ENCODE measurements at regions not wholly inside any gene's neighbourhood (a gene's known extent, or its start where the extent isn't known, plus 50 kb on each side); places are given as distances from the start of the nearest gene placed in this dataset.

GRCh38 chr10:36700123-36700522 is 425.3 kb upstream of the ANKRD30A start:
- DNase-seq (ENCODE audit: low read depth in 2 of 2) = no peak

GRCh38 chr10:36692759-36693158 is 432.6 kb upstream of the ANKRD30A start:
- no peak for DNase-seq (ENCODE audit: low read depth in 2 of 2)

GRCh38 chr10:36688717-36689116 is 436.7 kb upstream of the ANKRD30A start:
- no peak for DNase-seq (ENCODE audit: low read depth in 2 of 2)

- no peak for DNase-seq (ENCODE audit: low read depth in 2 of 2)
Observed at GRCh38 chr10:36683421-36683820, 442.0 kb upstream of the ANKRD30A start.

- no peak for DNase-seq (ENCODE audit: low read depth in 2 of 2)
Observed at GRCh38 chr10:36681751-36682632, 443.4 kb upstream of the ANKRD30A start.

GRCh38 chr10:36679554-36679953 is 445.8 kb upstream of the ANKRD30A start:
- DNase-seq (ENCODE audit: low read depth in 2 of 2) = no peak

- DNase-seq (ENCODE audit: low read depth in 2 of 2) = no peak
Observed at GRCh38 chr10:36677431-36677768, 448.0 kb upstream of the ANKRD30A start.

GRCh38 chr10:36676756-36677430 is 448.5 kb upstream of the ANKRD30A start:
- no peak for DNase-seq (ENCODE audit: low read depth in 2 of 2)

GRCh38 chr10:36676321-36676720 is 449.1 kb upstream of the ANKRD30A start:
- no peak for DNase-seq (ENCODE audit: low read depth in 2 of 2)

GRCh38 chr10:36675458-36675880 is 449.9 kb upstream of the ANKRD30A start:
- DNase-seq (ENCODE audit: low read depth in 2 of 2) = no peak

GRCh38 chr10:36671607-36672006 is 453.8 kb upstream of the ANKRD30A start:
- no peak for DNase-seq (ENCODE audit: low read depth in 2 of 2)

GRCh38 chr10:36670621-36671402 is 454.6 kb upstream of the ANKRD30A start:
- DNase-seq (ENCODE audit: low read depth in 2 of 2) = no peak

- DNase-seq (ENCODE audit: low read depth in 2 of 2) = no peak
Observed at GRCh38 chr10:36669615-36670352, 455.6 kb upstream of the ANKRD30A start.

GRCh38 chr10:36666451-36666850 is 458.9 kb upstream of the ANKRD30A start:
- DNase-seq (ENCODE audit: low read depth in 2 of 2) = no peak

- DNase-seq (ENCODE audit: low read depth in 2 of 2) = no peak
Observed at GRCh38 chr10:36662571-36662970, 462.8 kb upstream of the ANKRD30A start.

GRCh38 chr10:36650274-36650673 is 475.1 kb upstream of the ANKRD30A start:
- no peak for DNase-seq (ENCODE audit: low read depth in 2 of 2)

- DNase-seq (ENCODE audit: low read depth in 2 of 2) = no peak
Observed at GRCh38 chr10:36647540-36647939, 477.9 kb upstream of the ANKRD30A start.

GRCh38 chr10:36640626-36641025 is 484.8 kb upstream of the ANKRD30A start:
- no peak for DNase-seq (ENCODE audit: low read depth in 2 of 2)

GRCh38 chr10:36638462-36639155 is 486.8 kb upstream of the ANKRD30A start:
- no peak for DNase-seq (ENCODE audit: low read depth in 2 of 2)

- DNase-seq (ENCODE audit: low read depth in 2 of 2) = no peak
Observed at GRCh38 chr10:36636879-36637278, 488.5 kb upstream of the ANKRD30A start.

- DNase-seq (ENCODE audit: low read depth in 2 of 2) = no peak
Observed at GRCh38 chr10:36636285-36636839, 489.0 kb upstream of the ANKRD30A start.

Data from stimulated activated CD4-positive, alpha-beta T cell treated with anti-CD3 and anti-CD28 coated beads, Interleukin-4, amount 100 ng/mL, for 48 hours (primary cell).